ENCODE measurements at regions not wholly inside any gene's neighbourhood (a gene's known extent, or its start where the extent isn't known, plus 50 kb on each side); places are given as distances from the start of the nearest gene placed in this dataset.

DNA sequence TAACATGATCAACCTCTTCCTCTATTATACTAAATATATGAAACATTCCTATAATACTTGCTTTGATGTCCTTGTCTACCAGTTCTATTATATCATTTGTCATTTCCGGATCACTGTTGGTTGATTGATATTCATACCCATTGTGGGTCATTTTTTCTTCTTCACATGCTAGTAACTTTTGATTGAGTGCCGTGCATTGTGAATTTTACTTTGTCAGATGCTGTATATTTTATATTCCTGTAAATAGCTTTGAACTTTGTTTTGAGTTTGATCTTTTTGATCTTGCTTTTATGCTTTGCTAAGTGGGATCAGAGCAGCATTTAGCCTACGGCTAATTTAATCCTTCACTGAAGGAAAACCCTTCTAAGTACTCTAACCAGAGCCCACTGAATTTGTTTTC is 168.9 kb upstream of the RAB6C start:
- Histone ChIP-seq H3K27me3 (ENCODE audit: control insufficient read depth in 1 of 2, insufficient read depth in 2 of 2, low read length in 2 of 2) (peaks cover 0 to 45% of the 10 kb centered on the region in 2 experiments; a peak in 4 of 5 replicates), H3K4me1 (ENCODE audit: insufficient read depth, low read length) (no peaks in the 10 kb centered on the region), H3K36me3 (replicated peaks in 1 of 2; ENCODE audit: control insufficient read depth in 1 of 2, insufficient read depth in 2 of 2, low read length in 2 of 2) (no peaks in the 10 kb centered on the region), H3K79me2 (ENCODE audit: insufficient read depth, low read length) (no peaks in the 10 kb centered on the region), H3K27ac (ENCODE audit: extremely low read length, insufficient read depth, low read length) (no peak overlapping the region), H3K4me3 (replicated peaks in 1 of 3; ENCODE audit: insufficient read depth in 1 of 3, low read depth in 2 of 3, low read length in 3 of 3) (no peak overlapping the region), H3K9ac (ENCODE audit: insufficient read depth, low read depth, low read length) (no peak overlapping the region), H4K20me1 (ENCODE audit: insufficient read depth, low read length) (no peaks in the 10 kb centered on the region; the same call in 1 of the 2 replicates), H3K4me2 (ENCODE audit: low read depth, low read length) (no peak overlapping the region), H2AFZ (ENCODE audit: low read length) (no peak overlapping the region), H3K9me3 (ENCODE audit: low read length) (peaks cover 3% of the 10 kb centered on the region; the same call in 1 of the 2 replicates)
- BruUV-seq (replicated peaks): no TSS peak
- WGBS (ENCODE audit: low lambda C conversion rate): 2% methylated on average over 3 of the region's 3 CpGs
- CTCF ChIA-PET (ENCODE audit: low intra/inter-chr PET ratio, low total read pairs): no interaction called here
- POLR2A ChIA-PET: no interaction called here
- intact Hi-C loops (cut with micrococcal nuclease; ENCODE audit: unreplicated experiment): no loop called here
- in situ Hi-C loops (cut with HindIII; ENCODE audit: extremely low pct_ligation_motif_present, low pct_unique_long_range_greater_than_20kb): no loop called here
- ATAC-seq (no peak), DNase-seq (ENCODE audit: low spot score) (no peak), FAIRE-seq (no peak)
- TF ChIP-seq, protein P1, sequence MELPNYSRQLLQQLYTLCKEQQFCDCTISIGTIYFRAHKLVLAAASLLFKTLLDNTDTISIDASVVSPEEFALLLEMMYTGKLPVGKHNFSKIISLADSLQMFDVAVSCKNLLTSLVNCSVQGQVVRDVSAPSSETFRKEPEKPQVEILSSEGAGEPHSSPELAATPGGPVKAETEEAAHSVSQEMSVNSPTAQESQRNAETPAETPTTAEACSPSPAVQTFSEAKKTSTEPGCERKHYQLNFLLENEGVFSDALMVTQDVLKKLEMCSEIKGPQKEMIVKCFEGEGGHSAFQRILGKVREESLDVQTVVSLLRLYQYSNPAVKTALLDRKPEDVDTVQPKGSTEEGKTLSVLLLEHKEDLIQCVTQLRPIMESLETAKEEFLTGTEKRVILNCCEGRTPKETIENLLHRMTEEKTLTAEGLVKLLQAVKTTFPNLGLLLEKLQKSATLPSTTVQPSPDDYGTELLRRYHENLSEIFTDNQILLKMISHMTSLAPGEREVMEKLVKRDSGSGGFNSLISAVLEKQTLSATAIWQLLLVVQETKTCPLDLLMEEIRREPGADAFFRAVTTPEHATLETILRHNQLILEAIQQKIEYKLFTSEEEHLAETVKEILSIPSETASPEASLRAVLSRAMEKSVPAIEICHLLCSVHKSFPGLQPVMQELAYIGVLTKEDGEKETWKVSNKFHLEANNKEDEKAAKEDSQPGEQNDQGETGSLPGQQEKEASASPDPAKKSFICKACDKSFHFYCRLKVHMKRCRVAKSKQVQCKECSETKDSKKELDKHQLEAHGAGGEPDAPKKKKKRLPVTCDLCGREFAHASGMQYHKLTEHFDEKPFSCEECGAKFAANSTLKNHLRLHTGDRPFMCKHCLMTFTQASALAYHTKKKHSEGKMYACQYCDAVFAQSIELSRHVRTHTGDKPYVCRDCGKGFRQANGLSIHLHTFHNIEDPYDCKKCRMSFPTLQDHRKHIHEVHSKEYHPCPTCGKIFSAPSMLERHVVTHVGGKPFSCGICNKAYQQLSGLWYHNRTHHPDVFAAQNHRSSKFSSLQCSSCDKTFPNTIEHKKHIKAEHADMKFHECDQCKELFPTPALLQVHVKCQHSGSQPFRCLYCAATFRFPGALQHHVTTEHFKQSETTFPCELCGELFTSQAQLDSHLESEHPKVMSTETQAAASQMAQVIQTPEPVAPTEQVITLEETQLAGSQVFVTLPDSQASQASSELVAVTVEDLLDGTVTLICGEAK (IDR thresholded peaks at IDR 0.05): no peak
- TF ChIP-seq, protein P1 (CRISPR knock-in tag; IDR thresholded peaks at IDR 0.05): no peak
- TF ChIP-seq, protein P2, sequence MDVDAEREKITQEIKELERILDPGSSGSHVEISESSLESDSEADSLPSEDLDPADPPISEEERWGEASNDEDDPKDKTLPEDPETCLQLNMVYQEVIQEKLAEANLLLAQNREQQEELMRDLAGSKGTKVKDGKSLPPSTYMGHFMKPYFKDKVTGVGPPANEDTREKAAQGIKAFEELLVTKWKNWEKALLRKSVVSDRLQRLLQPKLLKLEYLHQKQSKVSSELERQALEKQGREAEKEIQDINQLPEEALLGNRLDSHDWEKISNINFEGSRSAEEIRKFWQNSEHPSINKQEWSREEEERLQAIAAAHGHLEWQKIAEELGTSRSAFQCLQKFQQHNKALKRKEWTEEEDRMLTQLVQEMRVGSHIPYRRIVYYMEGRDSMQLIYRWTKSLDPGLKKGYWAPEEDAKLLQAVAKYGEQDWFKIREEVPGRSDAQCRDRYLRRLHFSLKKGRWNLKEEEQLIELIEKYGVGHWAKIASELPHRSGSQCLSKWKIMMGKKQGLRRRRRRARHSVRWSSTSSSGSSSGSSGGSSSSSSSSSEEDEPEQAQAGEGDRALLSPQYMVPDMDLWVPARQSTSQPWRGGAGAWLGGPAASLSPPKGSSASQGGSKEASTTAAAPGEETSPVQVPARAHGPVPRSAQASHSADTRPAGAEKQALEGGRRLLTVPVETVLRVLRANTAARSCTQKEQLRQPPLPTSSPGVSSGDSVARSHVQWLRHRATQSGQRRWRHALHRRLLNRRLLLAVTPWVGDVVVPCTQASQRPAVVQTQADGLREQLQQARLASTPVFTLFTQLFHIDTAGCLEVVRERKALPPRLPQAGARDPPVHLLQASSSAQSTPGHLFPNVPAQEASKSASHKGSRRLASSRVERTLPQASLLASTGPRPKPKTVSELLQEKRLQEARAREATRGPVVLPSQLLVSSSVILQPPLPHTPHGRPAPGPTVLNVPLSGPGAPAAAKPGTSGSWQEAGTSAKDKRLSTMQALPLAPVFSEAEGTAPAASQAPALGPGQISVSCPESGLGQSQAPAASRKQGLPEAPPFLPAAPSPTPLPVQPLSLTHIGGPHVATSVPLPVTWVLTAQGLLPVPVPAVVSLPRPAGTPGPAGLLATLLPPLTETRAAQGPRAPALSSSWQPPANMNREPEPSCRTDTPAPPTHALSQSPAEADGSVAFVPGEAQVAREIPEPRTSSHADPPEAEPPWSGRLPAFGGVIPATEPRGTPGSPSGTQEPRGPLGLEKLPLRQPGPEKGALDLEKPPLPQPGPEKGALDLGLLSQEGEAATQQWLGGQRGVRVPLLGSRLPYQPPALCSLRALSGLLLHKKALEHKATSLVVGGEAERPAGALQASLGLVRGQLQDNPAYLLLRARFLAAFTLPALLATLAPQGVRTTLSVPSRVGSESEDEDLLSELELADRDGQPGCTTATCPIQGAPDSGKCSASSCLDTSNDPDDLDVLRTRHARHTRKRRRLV (CRISPR knock-in tag; IDR thresholded peaks at IDR 0.05): no peak
- TF ChIP-seq MBNL3 (CRISPR knock-in tag; conservative IDR thresholded peaks at IDR 0.05) (no peak), ZNF343 (CRISPR knock-in tag; IDR thresholded peaks at IDR 0.05) (no peak), U2AF2 (IDR thresholded peaks at IDR 0.05; ENCODE audit: low read depth, low read length) (no peak)
- TF ChIP-seq, protein P3, sequence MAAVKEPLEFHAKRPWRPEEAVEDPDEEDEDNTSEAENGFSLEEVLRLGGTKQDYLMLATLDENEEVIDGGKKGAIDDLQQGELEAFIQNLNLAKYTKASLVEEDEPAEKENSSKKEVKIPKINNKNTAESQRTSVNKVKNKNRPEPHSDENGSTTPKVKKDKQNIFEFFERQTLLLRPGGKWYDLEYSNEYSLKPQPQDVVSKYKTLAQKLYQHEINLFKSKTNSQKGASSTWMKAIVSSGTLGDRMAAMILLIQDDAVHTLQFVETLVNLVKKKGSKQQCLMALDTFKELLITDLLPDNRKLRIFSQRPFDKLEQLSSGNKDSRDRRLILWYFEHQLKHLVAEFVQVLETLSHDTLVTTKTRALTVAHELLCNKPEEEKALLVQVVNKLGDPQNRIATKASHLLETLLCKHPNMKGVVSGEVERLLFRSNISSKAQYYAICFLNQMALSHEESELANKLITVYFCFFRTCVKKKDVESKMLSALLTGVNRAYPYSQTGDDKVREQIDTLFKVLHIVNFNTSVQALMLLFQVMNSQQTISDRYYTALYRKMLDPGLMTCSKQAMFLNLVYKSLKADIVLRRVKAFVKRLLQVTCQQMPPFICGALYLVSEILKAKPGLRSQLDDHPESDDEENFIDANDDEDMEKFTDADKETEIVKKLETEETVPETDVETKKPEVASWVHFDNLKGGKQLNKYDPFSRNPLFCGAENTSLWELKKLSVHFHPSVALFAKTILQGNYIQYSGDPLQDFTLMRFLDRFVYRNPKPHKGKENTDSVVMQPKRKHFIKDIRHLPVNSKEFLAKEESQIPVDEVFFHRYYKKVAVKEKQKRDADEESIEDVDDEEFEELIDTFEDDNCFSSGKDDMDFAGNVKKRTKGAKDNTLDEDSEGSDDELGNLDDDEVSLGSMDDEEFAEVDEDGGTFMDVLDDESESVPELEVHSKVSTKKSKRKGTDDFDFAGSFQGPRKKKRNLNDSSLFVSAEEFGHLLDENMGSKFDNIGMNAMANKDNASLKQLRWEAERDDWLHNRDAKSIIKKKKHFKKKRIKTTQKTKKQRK (IDR thresholded peaks at IDR 0.05; ENCODE audit: low read length): no peak
